ENCODE measurements at regions not wholly inside any gene's neighbourhood (a gene's known extent, or its start where the extent isn't known, plus 50 kb on each side); places are given as distances from the start of the nearest gene placed in this dataset.
A peak's percentile ranks its signal among the peaks of the same experiment; 100 is the strongest.

GRCh38 chr3:99315896-99316295, 322.5 kb upstream of the COL8A1 start:
- no peak overlapping the region for H3K9ac ChIP-seq (ENCODE audit: insufficient read depth, low read length)
- H3K4me3 ChIP-seq (replicated peaks in 1 of 4; ENCODE audit: control extremely low read depth in 1 of 4, insufficient read depth in 1 of 4, low read depth in 3 of 4, low read length in 4 of 4): no peak overlapping the region
- H4K20me1 ChIP-seq (ENCODE audit: control insufficient read depth, extremely low read depth, insufficient read depth, low read length): no peaks in the 10 kb centered on the region
- H2AFZ ChIP-seq (ENCODE audit: low read length): no peak overlapping the region
- peak in 1 of 2 donors; percentile 37 for DNase-seq (ENCODE audit: low read depth in 2 of 2)
- H3K27me3 ChIP-seq (ENCODE audit: control insufficient read depth, insufficient read depth, low read length): no peaks in the 10 kb centered on the region
- peaks cover 11% of the 10 kb centered on the region for H3K4me1 ChIP-seq (ENCODE audit: control insufficient read depth, extremely low read depth, insufficient read depth, low read length)
- H3K27ac ChIP-seq (ENCODE audit: insufficient read depth, low read length): no peak overlapping the region
- H3K79me2 ChIP-seq (ENCODE audit: control insufficient read depth, insufficient read depth, low read length): no peaks in the 10 kb centered on the region
- TF ChIP-seq EZH2 (IDR thresholded peaks at IDR 0.05; ENCODE audit: low read length, missing control alignments): no peak
- no peak for TF ChIP-seq CTCF (conservative IDR thresholded peaks at IDR 0.05 in 1 of 2, IDR thresholded peaks at IDR 0.05 in 1 of 2; ENCODE audit: low read depth in 1 of 2, low read length in 2 of 2)
- H3K9me3 ChIP-seq (ENCODE audit: control insufficient read depth, insufficient read depth, low read depth, low read length): no peaks in the 10 kb centered on the region
- no peaks in the 10 kb centered on the region for H3K36me3 ChIP-seq (ENCODE audit: control insufficient read depth, insufficient read depth, low read length)
- H3K4me2 ChIP-seq (ENCODE audit: extremely low read depth, insufficient read depth, low read length): no peak overlapping the region

DNA sequence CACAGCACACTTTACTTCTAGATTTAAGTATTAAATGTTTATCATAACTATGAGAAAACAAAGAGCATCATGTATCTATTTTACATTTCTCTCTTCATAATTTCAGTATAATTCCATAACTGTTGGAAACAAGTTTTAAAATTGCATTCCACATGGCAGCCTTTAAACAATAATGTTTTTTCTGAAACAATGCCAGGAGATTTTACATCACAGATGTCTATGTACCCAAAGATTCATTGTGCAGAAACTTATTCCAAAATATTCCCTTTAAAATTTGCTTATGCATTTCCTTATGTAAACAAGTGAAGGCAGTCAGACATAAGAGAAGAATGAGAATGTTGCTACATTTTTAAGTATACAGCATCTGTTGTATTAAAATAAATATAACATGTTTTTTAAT, 324.9 kb upstream of the COL8A1 start:
- Histone ChIP-seq H3K36me3 (ENCODE audit: control insufficient read depth, insufficient read depth, low read length) (no peaks in the 10 kb centered on the region), H3K27ac (ENCODE audit: insufficient read depth, low read length) (no peak overlapping the region), H3K9me3 (ENCODE audit: control insufficient read depth, insufficient read depth, low read depth, low read length) (no peaks in the 10 kb centered on the region), H2AFZ (ENCODE audit: low read length) (no peak overlapping the region), H3K27me3 (ENCODE audit: control insufficient read depth, insufficient read depth, low read length) (no peaks in the 10 kb centered on the region), H3K79me2 (ENCODE audit: control insufficient read depth, insufficient read depth, low read length) (no peaks in the 10 kb centered on the region), H3K4me3 (replicated peaks in 1 of 4; ENCODE audit: control extremely low read depth in 1 of 4, insufficient read depth in 1 of 4, low read depth in 3 of 4, low read length in 4 of 4) (no peak overlapping the region), H3K4me1 (ENCODE audit: control insufficient read depth, extremely low read depth, insufficient read depth, low read length) (peaks cover 9% of the 10 kb centered on the region), H3K9ac (ENCODE audit: insufficient read depth, low read length) (no peak overlapping the region), H4K20me1 (ENCODE audit: control insufficient read depth, extremely low read depth, insufficient read depth, low read length) (no peaks in the 10 kb centered on the region), H3K4me2 (ENCODE audit: extremely low read depth, insufficient read depth, low read length) (no peak overlapping the region)
- TF ChIP-seq EZH2 (IDR thresholded peaks at IDR 0.05; ENCODE audit: low read length, missing control alignments) (no peak), CTCF (conservative IDR thresholded peaks at IDR 0.05 in 1 of 2, IDR thresholded peaks at IDR 0.05 in 1 of 2; ENCODE audit: low read depth in 1 of 2, low read length in 2 of 2) (no peak)
- peak; percentile 34 to 83 for DNase-seq (ENCODE audit: low read depth in 2 of 2)

DNA sequence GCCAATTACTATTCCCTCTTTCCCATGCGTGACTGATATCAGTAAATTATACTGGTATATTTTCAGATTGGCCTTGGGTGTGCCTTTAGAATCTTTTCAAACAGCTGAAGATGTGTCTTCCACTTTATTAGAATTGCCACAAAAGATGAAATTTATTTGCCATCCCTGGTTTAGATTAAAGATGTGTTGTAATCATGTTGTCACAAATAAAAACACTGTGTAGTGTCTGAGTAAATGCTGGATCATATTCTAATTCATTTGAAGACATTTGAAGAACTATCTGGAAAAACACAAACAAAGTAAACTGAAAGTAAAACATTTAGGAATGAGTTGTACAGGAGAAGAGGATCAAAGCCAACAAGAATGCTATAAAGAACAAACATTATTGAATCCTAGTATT, 339.7 kb upstream of the COL8A1 start:
- H2AFZ ChIP-seq (ENCODE audit: low read length): no peak overlapping the region

More for the DNA sequence above, 339.7 kb upstream of the COL8A1 start:
- H4K20me1 ChIP-seq (ENCODE audit: control insufficient read depth, extremely low read depth, insufficient read depth, low read length): no peaks in the 10 kb centered on the region
- peaks cover 2% of the 10 kb centered on the region for H3K4me1 ChIP-seq (ENCODE audit: control insufficient read depth, extremely low read depth, insufficient read depth, low read length)
- H3K4me3 ChIP-seq (replicated peaks in 1 of 4; ENCODE audit: control extremely low read depth in 1 of 4, insufficient read depth in 1 of 4, low read depth in 3 of 4, low read length in 4 of 4): no peak overlapping the region
- no peaks in the 10 kb centered on the region for H3K79me2 ChIP-seq (ENCODE audit: control insufficient read depth, insufficient read depth, low read length)
- DNase-seq (ENCODE audit: low read depth in 2 of 2): no peak
- no peak overlapping the region for H3K27ac ChIP-seq (ENCODE audit: insufficient read depth, low read length)
- no peak for TF ChIP-seq CTCF (conservative IDR thresholded peaks at IDR 0.05 in 1 of 2, IDR thresholded peaks at IDR 0.05 in 1 of 2; ENCODE audit: low read depth in 1 of 2, low read length in 2 of 2)
- H3K9ac ChIP-seq (ENCODE audit: insufficient read depth, low read length): no peak overlapping the region
- H3K36me3 ChIP-seq (ENCODE audit: control insufficient read depth, insufficient read depth, low read length): no peaks in the 10 kb centered on the region
- no peaks in the 10 kb centered on the region for H3K27me3 ChIP-seq (ENCODE audit: control insufficient read depth, insufficient read depth, low read length)
- no peak overlapping the region for H3K4me2 ChIP-seq (ENCODE audit: extremely low read depth, insufficient read depth, low read length)
- no peaks in the 10 kb centered on the region for H3K9me3 ChIP-seq (ENCODE audit: control insufficient read depth, insufficient read depth, low read depth, low read length)
